Testis (tissue), 2 donors: ENCODE measurements at regions not wholly inside any gene's neighbourhood (a gene's known extent, or its start where the extent isn't known, plus 50 kb on each side); places are given as distances from the start of the nearest gene placed in this dataset.

ENCODE experiments used
- POLR2A ChIP-seq: fragments of 450-650 bp; IDR thresholded peaks from one replicate; pipeline ENCODE4 v1.6.1; 2017; ENCODE audit warnings: antibody characterized with exemption, mild to moderate bottlenecking, moderate library complexity
- TF ChIP-seq, protein P1 (sequence below), 3 experiments: fragments of 450-650 bp in 2 of 3; fragments of 200-600 bp in 1 of 3; sonication (generic) in 1 of 3; IDR thresholded peaks; one replicate each; pipeline ENCODE4 v1.5.1; 2016 to 2019; ENCODE audit warnings: antibody characterized with exemption in 3 of 3, mild to moderate bottlenecking in 2 of 3, moderate library complexity in 1 of 3

- TF ChIP-seq, protein P1, sequence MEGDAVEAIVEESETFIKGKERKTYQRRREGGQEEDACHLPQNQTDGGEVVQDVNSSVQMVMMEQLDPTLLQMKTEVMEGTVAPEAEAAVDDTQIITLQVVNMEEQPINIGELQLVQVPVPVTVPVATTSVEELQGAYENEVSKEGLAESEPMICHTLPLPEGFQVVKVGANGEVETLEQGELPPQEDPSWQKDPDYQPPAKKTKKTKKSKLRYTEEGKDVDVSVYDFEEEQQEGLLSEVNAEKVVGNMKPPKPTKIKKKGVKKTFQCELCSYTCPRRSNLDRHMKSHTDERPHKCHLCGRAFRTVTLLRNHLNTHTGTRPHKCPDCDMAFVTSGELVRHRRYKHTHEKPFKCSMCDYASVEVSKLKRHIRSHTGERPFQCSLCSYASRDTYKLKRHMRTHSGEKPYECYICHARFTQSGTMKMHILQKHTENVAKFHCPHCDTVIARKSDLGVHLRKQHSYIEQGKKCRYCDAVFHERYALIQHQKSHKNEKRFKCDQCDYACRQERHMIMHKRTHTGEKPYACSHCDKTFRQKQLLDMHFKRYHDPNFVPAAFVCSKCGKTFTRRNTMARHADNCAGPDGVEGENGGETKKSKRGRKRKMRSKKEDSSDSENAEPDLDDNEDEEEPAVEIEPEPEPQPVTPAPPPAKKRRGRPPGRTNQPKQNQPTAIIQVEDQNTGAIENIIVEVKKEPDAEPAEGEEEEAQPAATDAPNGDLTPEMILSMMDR (IDR thresholded peaks at IDR 0.05) = no peak
- TF ChIP-seq POLR2A = no peak
These were observed 615.6 kb downstream of the CENPC start for GRCh38 chr4:66929748-66930147.
